T-cell (primary cell): ENCODE measurements at regions not wholly inside any gene's neighbourhood (a gene's known extent, or its start where the extent isn't known, plus 50 kb on each side); places are given as distances from the start of the nearest gene placed in this dataset.

Source experiments
- ATAC-seq, 4 experiments: fragments of 200-7000 bp in 3 of 4; fragments of 150-1000 bp in 1 of 4; cut with Tn5 transposase; replicated peaks in 1 of 4; 1 replicate in 3 of 4; 2 replicates in 1 of 4; pipeline ENCODE4 v1.10.0; 2021; ENCODE audit warnings: moderate library complexity in 3 of 4, mild to moderate bottlenecking in 2 of 4, moderate number of reproducible peaks in 1 of 4
- CTCF ChIA-PET, 2 donors: fragments of 300-600 bp; sonication (Branson Sonifier 250); formaldehyde crosslinking; loops; one replicate each; lab custom pipeline; 2022; ENCODE audit warnings: antibody characterized with exemption in 2 of 2; lab: Charles Lee
- POLR2A ChIA-PET, 2 donors: fragments of 300-600 bp; sonication (Branson Sonifier 250); formaldehyde crosslinking; loops; one replicate each; lab custom pipeline; 2022; ENCODE audit warnings: antibody characterized with exemption in 2 of 2; lab: Charles Lee
- DNase-seq, 35 experiments: peaks; one replicate each; pipeline versions ENCODE4 v3.0.0 to v3.0.0-alpha.2; 2013 to 2023
- H3K27ac ChIP-seq: one replicate; pipeline ENCODE4 v1.5.1; 2013; ENCODE audit warnings: low read length
- H3K27me3 ChIP-seq, 2 experiments: replicated peaks in 1 of 2; 1 replicate in 1 of 2; 2 replicates in 1 of 2; pipeline versions ENCODE4 v1.6.1 to v1.7.0; 2013; ENCODE audit warnings: low read length in 1 of 2, mixed read lengths in 1 of 2; ENCODE audit not compliant: control insufficient read depth in 2 of 2, insufficient read depth in 2 of 2; ENCODE audit errors: extremely low read depth in 1 of 2
- H3K36me3 ChIP-seq, 2 donors: 1 replicate in 1 of 2; 2 replicates in 1 of 2; pipeline versions ENCODE4 v1.6.1 to v1.7.0; 2013; ENCODE audit warnings: low read length in 1 of 2; ENCODE audit not compliant: control insufficient read depth in 2 of 2, insufficient read depth in 1 of 2; ENCODE audit errors: extremely low read depth in 1 of 2
- H3K4me1 ChIP-seq, 2 experiments: 1 replicate in 1 of 2; 2 replicates in 1 of 2; pipeline versions ENCODE4 v1.6.1 to v1.7.0; 2013; ENCODE audit warnings: low read length in 2 of 2, mixed read lengths in 1 of 2; ENCODE audit not compliant: insufficient read depth in 2 of 2, control insufficient read depth in 1 of 2; ENCODE audit errors: extremely low read depth in 1 of 2
- H3K4me3 ChIP-seq, 2 donors: 1 replicate in 1 of 2; 2 replicates in 1 of 2; pipeline versions ENCODE4 v1.5.1 to v1.7.0; 2013; ENCODE audit warnings: mild to moderate bottlenecking in 2 of 2, low read length in 1 of 2, moderate library complexity in 1 of 2; ENCODE audit not compliant: control insufficient read depth in 1 of 2; ENCODE audit errors: extremely low read depth in 1 of 2
- H3K9me3 ChIP-seq: 2 replicates; pipeline ENCODE4 v1.7.0; 2013
- H3K27ac Mint-ChIP-seq, 2 donors: one replicate each; pipeline ENCODE4 v1.8.0; 2020 to 2021; ENCODE audit warnings: mild to moderate bottlenecking in 2 of 2, mixed read lengths in 2 of 2
- H3K27me3 Mint-ChIP-seq, 2 donors: one replicate each; pipeline ENCODE4 v1.8.0; 2021 to 2022; ENCODE audit warnings: mixed read lengths in 2 of 2
- H3K36me3 Mint-ChIP-seq: one replicate; pipeline ENCODE4 v1.8.0; 2021; ENCODE audit warnings: mixed read lengths
- H3K4me1 Mint-ChIP-seq, 3 donors: one replicate each; pipeline ENCODE4 v1.8.0; 2020 to 2022; ENCODE audit warnings: mixed read lengths in 3 of 3, mild to moderate bottlenecking in 1 of 3
- H3K4me3 Mint-ChIP-seq, 3 donors: one replicate each; pipeline ENCODE4 v1.8.0; 2020 to 2022; ENCODE audit warnings: mild to moderate bottlenecking in 3 of 3, mixed read lengths in 3 of 3, moderate library complexity in 3 of 3
- H3K9me3 Mint-ChIP-seq, 3 donors: one replicate each; pipeline ENCODE4 v1.8.0; 2020 to 2022; ENCODE audit warnings: mixed read lengths in 3 of 3
- WGBS: methylation state at CpG from one replicate; pipeline ENCODE4 v1.1.5; 2013; ENCODE audit warnings: missing lambda C conversion rate; ENCODE audit not compliant: insufficient coverage; 5-methylcytosine and 5-hydroxymethylcytosine counted together

DNA sequence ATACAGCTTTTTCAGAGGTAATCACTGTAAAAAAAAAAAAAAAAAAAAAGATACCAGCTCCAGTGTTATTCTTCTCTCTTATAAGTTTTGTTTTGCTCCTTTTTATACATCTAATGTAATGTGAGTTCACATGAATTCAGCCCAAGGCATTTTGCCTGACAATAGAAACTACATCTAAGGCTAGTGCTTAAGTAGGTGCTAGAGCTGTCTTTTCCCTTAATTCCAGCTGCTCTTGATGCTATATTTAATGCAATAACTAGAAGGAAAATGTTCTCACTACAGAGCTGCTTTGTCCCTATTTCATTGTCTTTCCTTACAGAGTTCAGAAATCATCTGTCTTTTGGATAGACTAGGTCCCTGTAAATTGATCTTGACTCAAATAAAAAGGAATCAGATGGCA lies 150.1 kb downstream of the NAA11 start:
- no peaks in the 10 kb centered on the region for H3K4me1 Mint-ChIP-seq
- Histone ChIP-seq H3K27me3 (no peaks in the 10 kb centered on the region), H3K27ac (no peak overlapping the region), H3K4me1 (no peaks in the 10 kb centered on the region), H3K36me3 (no peaks in the 10 kb centered on the region), H3K9me3 (no peaks in the 10 kb centered on the region), H3K4me3 (no peak overlapping the region)
- ATAC-seq = no peak
- no peak overlapping the region for H3K4me3 Mint-ChIP-seq
- no peaks in the 10 kb centered on the region for H3K9me3 Mint-ChIP-seq
- POLR2A ChIA-PET = interaction anchor here in 1 of 2 donors (0.6 kb wide), 1 partner anchor 192 kb away, joined by 3 read pairs; no protein-coding TSS in a partner anchor
- no peak for DNase-seq
- no peaks in the 10 kb centered on the region for H3K27me3 Mint-ChIP-seq
- H3K27ac Mint-ChIP-seq = no peak overlapping the region
- H3K36me3 Mint-ChIP-seq = no peaks in the 10 kb centered on the region
- CTCF ChIA-PET = no interaction called here

DNA sequence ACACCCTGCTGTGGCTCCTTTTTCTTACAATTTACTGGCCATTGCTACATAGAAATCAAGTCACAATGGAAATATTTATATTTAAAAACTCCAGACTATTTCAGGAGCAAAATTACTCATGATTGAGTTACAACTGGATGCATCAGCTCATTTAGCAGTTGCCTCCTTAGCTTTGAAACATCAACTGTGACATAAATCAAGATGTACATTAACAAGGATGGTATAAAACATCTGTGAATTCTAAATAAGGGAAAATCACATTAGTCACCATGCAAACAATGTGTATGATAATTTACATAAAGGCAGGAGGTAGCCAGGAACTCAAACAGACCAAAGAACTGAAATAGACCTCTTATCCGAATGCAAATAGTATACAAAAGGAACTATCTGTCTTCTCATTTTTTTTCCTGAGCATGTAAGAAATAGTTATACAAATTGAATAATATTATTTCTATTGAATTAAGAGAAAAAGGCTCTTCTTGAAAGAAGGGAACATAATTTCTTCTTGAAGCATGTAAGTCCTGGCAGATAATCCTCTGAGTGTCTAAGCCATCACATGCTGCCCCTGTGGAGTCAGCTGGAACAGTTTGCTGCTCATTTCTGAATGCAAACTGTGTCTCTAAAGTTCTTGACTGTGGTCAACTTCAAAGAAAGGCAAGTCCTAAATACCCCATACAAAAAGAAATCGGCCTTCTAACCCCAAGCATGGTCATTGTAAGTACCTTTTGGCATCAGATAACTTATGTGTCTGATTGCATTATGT lies 151.2 kb downstream of the NAA11 start:
- Histone ChIP-seq H3K27me3 (no peaks in the 10 kb centered on the region), H3K36me3 (no peaks in the 10 kb centered on the region), H3K4me3 (no peak overlapping the region), H3K27ac (no peak overlapping the region), H3K9me3 (no peaks in the 10 kb centered on the region), H3K4me1 (no peaks in the 10 kb centered on the region)
- ATAC-seq = no peak
- whole genome bisulfite sequencing = no CpG with 5 or more reads among the region's 2 CpGs
- Mint-ChIP-seq H3K36me3 (no peaks in the 10 kb centered on the region), H3K27ac (no peak overlapping the region), H3K9me3 (peaks cover 0 to 1% (median 0%) of the 10 kb centered on the region in 3 donors), H3K4me1 (no peaks in the 10 kb centered on the region), H3K4me3 (no peak overlapping the region), H3K27me3 (no peaks in the 10 kb centered on the region)
- DNase-seq = no peak
- CTCF ChIA-PET = no interaction called here
- POLR2A ChIA-PET = no interaction called here

- Histone ChIP-seq H3K27me3 (no peaks in the 10 kb centered on the region), H3K27ac (no peak overlapping the region), H3K36me3 (no peaks in the 10 kb centered on the region), H3K4me1 (no peaks in the 10 kb centered on the region), H3K9me3 (no peaks in the 10 kb centered on the region), H3K4me3 (no peak overlapping the region)
- no peaks in the 10 kb centered on the region for H3K27me3 Mint-ChIP-seq
- POLR2A ChIA-PET = no interaction called here
- H3K4me3 Mint-ChIP-seq = no peak overlapping the region
- CTCF ChIA-PET = no interaction called here
- no peaks in the 10 kb centered on the region for H3K4me1 Mint-ChIP-seq
- ATAC-seq (no peak), DNase-seq (no peak)
- H3K27ac Mint-ChIP-seq = no peak overlapping the region
- whole genome bisulfite sequencing = no CpG with 5 or more reads among the region's 2 CpGs
- H3K36me3 Mint-ChIP-seq = no peaks in the 10 kb centered on the region
- peaks cover 2 to 11% (median 4%) of the 10 kb centered on the region in 3 donors for H3K9me3 Mint-ChIP-seq
Observed at GRCh38 chr4:79173186-79173585, 152.7 kb downstream of the NAA11 start.

DNA sequence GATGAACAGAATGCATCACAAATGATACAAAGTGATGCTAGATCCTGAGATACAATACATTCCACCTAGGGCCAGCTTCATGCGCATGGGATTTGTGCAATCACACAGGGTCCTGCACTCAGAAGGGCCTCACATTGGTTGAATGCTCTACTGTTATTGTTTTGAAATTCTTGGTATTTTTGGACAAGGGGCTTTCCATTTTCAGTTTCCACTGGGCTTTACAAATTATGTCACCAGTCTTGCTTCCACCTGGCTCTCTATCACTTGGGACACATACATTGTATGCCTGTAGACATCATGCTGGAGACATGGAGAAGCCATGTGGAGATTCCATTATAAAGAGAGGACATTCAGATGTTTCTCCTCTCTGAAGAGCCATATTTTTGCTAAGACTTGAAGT lies 155.8 kb downstream of the NAA11 start:
- ChIA-PET CTCF (no interaction called here), POLR2A (interaction anchor here in 1 of 2 donors (0.5 kb wide), 1 partner anchor 279 kb away, joined by 3 read pairs; no protein-coding TSS in a partner anchor)
- H3K4me1 Mint-ChIP-seq = no peaks in the 10 kb centered on the region
- Histone ChIP-seq H3K9me3 (no peaks in the 10 kb centered on the region), H3K27ac (no peak overlapping the region), H3K4me3 (no peak overlapping the region), H3K4me1 (no peaks in the 10 kb centered on the region), H3K27me3 (no peaks in the 10 kb centered on the region), H3K36me3 (no peaks in the 10 kb centered on the region)
- H3K9me3 Mint-ChIP-seq = peaks cover 4 to 15% (median 5%) of the 10 kb centered on the region in 3 donors
- DNase-seq (no peak), ATAC-seq (no peak)
- H3K36me3 Mint-ChIP-seq = no peaks in the 10 kb centered on the region
- H3K4me3 Mint-ChIP-seq = no peak overlapping the region
- H3K27me3 Mint-ChIP-seq = no peaks in the 10 kb centered on the region
- no peak overlapping the region for H3K27ac Mint-ChIP-seq
- no CpG with 5 or more reads among the region's 1 CpG for whole genome bisulfite sequencing

DNA sequence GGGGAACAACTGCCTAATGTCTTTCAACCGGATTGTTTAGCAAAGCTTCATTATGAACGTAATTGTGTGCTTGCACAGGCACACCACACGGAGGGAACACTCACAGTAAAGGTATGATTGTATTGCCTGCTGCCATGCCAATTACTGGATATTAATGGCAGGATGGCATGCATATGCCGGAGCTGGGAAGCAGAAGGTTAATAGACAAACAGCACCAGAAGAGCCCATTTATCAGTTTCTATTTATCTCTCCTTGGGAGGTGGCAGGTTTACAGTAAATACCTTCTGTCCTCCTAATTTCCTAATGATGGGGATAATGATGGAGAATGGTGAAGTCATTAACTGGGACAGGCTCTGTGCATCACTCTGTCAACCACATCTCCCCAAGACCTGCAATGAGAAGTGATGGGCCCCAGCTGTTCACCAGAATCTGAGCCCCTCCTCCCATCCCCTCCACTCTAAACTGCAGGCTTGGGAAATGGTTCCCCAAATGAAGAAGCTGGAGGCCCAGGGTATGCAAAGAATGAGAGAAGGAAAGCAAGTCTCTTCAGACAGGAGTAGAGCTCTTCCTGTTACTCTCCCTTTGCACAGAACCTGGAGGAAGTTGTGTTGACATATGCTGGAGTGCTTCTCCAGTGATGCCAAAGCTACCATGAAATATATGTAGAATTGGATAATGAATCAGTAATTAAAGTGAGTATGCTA lies 160.8 kb downstream of the NAA11 start:
- ChIA-PET POLR2A (no interaction called here), CTCF (no interaction called here)
- no peaks in the 10 kb centered on the region for H3K27me3 ChIP-seq
- Mint-ChIP-seq H3K4me3 (no peak overlapping the region), H3K9me3 (peaks cover 4 to 15% (median 5%) of the 10 kb centered on the region in 3 donors), H3K36me3 (no peaks in the 10 kb centered on the region), H3K27me3 (peaks cover 0 to 3% of the 10 kb centered on the region in 2 donors), H3K4me1 (no peaks in the 10 kb centered on the region), H3K27ac (no peak overlapping the region)
- 43% methylated on average over 1 of the region's 4 CpGs for WGBS
- no peak overlapping the region for H3K27ac ChIP-seq
- no peak for DNase-seq
- ATAC-seq = no peak
- H3K4me3 ChIP-seq = no peak overlapping the region
- no peaks in the 10 kb centered on the region for H3K36me3 ChIP-seq
- H3K4me1 ChIP-seq = no peaks in the 10 kb centered on the region
- no peaks in the 10 kb centered on the region for H3K9me3 ChIP-seq

- no peak overlapping the region for H3K27ac Mint-ChIP-seq
- H3K4me3 ChIP-seq = no peak overlapping the region
- ATAC-seq (no peak), DNase-seq (no peak)
- CTCF ChIA-PET = no interaction called here
- H3K36me3 ChIP-seq = no peaks in the 10 kb centered on the region
- H3K4me1 Mint-ChIP-seq = no peaks in the 10 kb centered on the region
- no peaks in the 10 kb centered on the region for H3K27me3 ChIP-seq
- H3K27me3 Mint-ChIP-seq = peaks cover 0 to 3% of the 10 kb centered on the region in 2 donors
- no peaks in the 10 kb centered on the region for H3K4me1 ChIP-seq
- H3K27ac ChIP-seq = no peak overlapping the region
- no peaks in the 10 kb centered on the region for H3K36me3 Mint-ChIP-seq
- H3K9me3 ChIP-seq = no peaks in the 10 kb centered on the region
- no peak overlapping the region for H3K4me3 Mint-ChIP-seq
- peaks cover 4 to 11% (median 5%) of the 10 kb centered on the region in 3 donors for H3K9me3 Mint-ChIP-seq
- 40% methylated on average over 1 of the region's 4 CpGs for whole genome bisulfite sequencing
- POLR2A ChIA-PET = no interaction called here
Observed at GRCh38 chr4:79163981-79164490, 161.8 kb downstream of the NAA11 start.
